CD14-positive monocyte (primary cell): ENCODE measurements at regions not wholly inside any gene's neighbourhood (a gene's known extent, or its start where the extent isn't known, plus 50 kb on each side); places are given as distances from the start of the nearest gene placed in this dataset.

Experiments
- DNase-seq, 3 donors: peaks; one replicate each; pipeline ENCODE4 v3.0.0-alpha.2; 2011 to 2022
- H2AFZ ChIP-seq: 2 replicates; pipeline ENCODE4 v1.6.0; 2012; ENCODE audit warnings: mild to moderate bottlenecking, low read depth, low read length, inconsistent platforms; ENCODE audit not compliant: insufficient read depth, poor library complexity, severe bottlenecking
- H3K27ac ChIP-seq, 2 donors: 1 replicate in 1 of 2; 2 replicates in 1 of 2; pipeline ENCODE4 v1.5.1; 2012 to 2013; ENCODE audit warnings: low read length in 2 of 2, control low read depth in 1 of 2, inconsistent platforms in 1 of 2, low read depth in 1 of 2, mild to moderate bottlenecking in 1 of 2
- H3K27me3 ChIP-seq, 2 donors: one replicate each; pipeline versions ENCODE4 v1.6.0 to v1.6.1; 2011 to 2013; ENCODE audit warnings: low read length in 2 of 2; ENCODE audit not compliant: control insufficient read depth in 2 of 2, insufficient read depth in 2 of 2
- H3K36me3 ChIP-seq, 2 donors: replicated peaks in 1 of 2; 1 replicate in 1 of 2; 2 replicates in 1 of 2; pipeline versions ENCODE4 v1.5.1 to v1.6.1; 2012 to 2013; ENCODE audit warnings: low read length in 2 of 2, control low read depth in 1 of 2, inconsistent platforms in 1 of 2, mild to moderate bottlenecking in 1 of 2; ENCODE audit not compliant: insufficient read depth in 2 of 2, control insufficient read depth in 1 of 2
- H3K4me1 ChIP-seq, 2 donors: 1 replicate in 1 of 2; 2 replicates in 1 of 2; pipeline versions ENCODE4 v1.5.1 to v1.6.1; 2012 to 2013; ENCODE audit warnings: low read length in 2 of 2, control low read depth in 1 of 2, inconsistent platforms in 1 of 2, mild to moderate bottlenecking in 1 of 2, moderate library complexity in 1 of 2; ENCODE audit not compliant: insufficient read depth in 2 of 2, control insufficient read depth in 1 of 2
- H3K4me2 ChIP-seq: replicated peaks from 2 replicates; pipeline ENCODE3; 2012; ENCODE audit warnings: low read length, moderate library complexity, mild to moderate bottlenecking; ENCODE audit not compliant: poor library complexity, severe bottlenecking; ENCODE audit errors: extremely low read depth
- H3K4me3 ChIP-seq, 3 experiments: fragments of 200-600 bp in 1 of 3; sonication (generic) in 1 of 3; replicated peaks in 1 of 3; 1 replicate in 2 of 3; 2 replicates in 1 of 3; pipeline ENCODE4 v1.5.1; 2011 to 2013; ENCODE audit warnings: low read length in 3 of 3, mild to moderate bottlenecking in 3 of 3, control low read depth in 2 of 3, low read depth in 2 of 3, inconsistent platforms in 1 of 3, moderate library complexity in 1 of 3
- H3K79me2 ChIP-seq: 2 replicates; pipeline ENCODE4 v1.6.0; 2012; ENCODE audit warnings: mild to moderate bottlenecking, control low read depth, inconsistent platforms, low read length, moderate library complexity; ENCODE audit not compliant: insufficient read depth
- H3K9ac ChIP-seq: 2 replicates; pipeline ENCODE4 v1.6.0; 2017; ENCODE audit warnings: low read length, mild to moderate bottlenecking; ENCODE audit not compliant: insufficient read depth, poor library complexity, severe bottlenecking
- H3K9me3 ChIP-seq, 2 donors: replicated peaks in 1 of 2; 1 replicate in 1 of 2; 2 replicates in 1 of 2; pipeline versions ENCODE4 v1.5.1 to v1.6.1; 2012 to 2013; ENCODE audit warnings: low read length in 2 of 2, control low read depth in 1 of 2; ENCODE audit not compliant: control insufficient read depth in 1 of 2, insufficient read depth in 1 of 2
- H4K20me1 ChIP-seq: 2 replicates; pipeline ENCODE4 v1.6.0; 2012; ENCODE audit warnings: mild to moderate bottlenecking, low read length, control low read depth, moderate library complexity; ENCODE audit not compliant: insufficient read depth
- H3K27ac Mint-ChIP-seq, 7 donors: one replicate each; pipeline ENCODE4 v1.8.0; 2020; ENCODE audit warnings: mild to moderate bottlenecking in 7 of 7, mixed read lengths in 7 of 7, moderate library complexity in 6 of 7, inconsistent platforms in 2 of 7
- H3K27me3 Mint-ChIP-seq, 3 donors: one replicate each; pipeline ENCODE4 v1.8.0; 2021 to 2022; ENCODE audit warnings: low read depth in 3 of 3, mild to moderate bottlenecking in 3 of 3, mixed read lengths in 3 of 3, moderate library complexity in 3 of 3, inconsistent platforms in 1 of 3
- H3K36me3 Mint-ChIP-seq, 2 donors: one replicate each; pipeline ENCODE4 v1.8.0; 2020; ENCODE audit warnings: mixed read lengths in 2 of 2, inconsistent platforms in 1 of 2, mild to moderate bottlenecking in 1 of 2
- H3K4me1 Mint-ChIP-seq: one replicate; pipeline ENCODE4 v1.8.0; 2020; ENCODE audit warnings: mild to moderate bottlenecking, mixed read lengths
- H3K4me3 Mint-ChIP-seq, 2 donors: one replicate each; pipeline ENCODE4 v1.8.0; 2020; ENCODE audit warnings: mild to moderate bottlenecking in 2 of 2, mixed read lengths in 2 of 2, moderate library complexity in 1 of 2
- H3K9me3 Mint-ChIP-seq, 7 donors: one replicate each; pipeline ENCODE4 v1.8.0; 2020 to 2022; ENCODE audit warnings: mixed read lengths in 7 of 7, mild to moderate bottlenecking in 6 of 7, moderate library complexity in 6 of 7, inconsistent platforms in 2 of 7
- WGBS: methylation state at CpG from one replicate; pipeline ENCODE4 v1.1.5; 2013; ENCODE audit warnings: missing lambda C conversion rate; ENCODE audit not compliant: insufficient coverage; 5-methylcytosine and 5-hydroxymethylcytosine counted together
- intact Hi-C, 2 donors: fragments of 100-400 bp; cut with micrococcal nuclease; formaldehyde crosslinking; loops; one replicate each; pipeline versions ENCODE4 v1.15.0 to v1.15.1; 2023
- TF ChIP-seq, protein P1 (sequence below): fragments of 200-600 bp; IDR thresholded peaks from one replicate; pipeline ENCODE4 v1.8.0; 2022; ENCODE audit warnings: antibody characterized with exemption, mild to moderate bottlenecking

DNA sequence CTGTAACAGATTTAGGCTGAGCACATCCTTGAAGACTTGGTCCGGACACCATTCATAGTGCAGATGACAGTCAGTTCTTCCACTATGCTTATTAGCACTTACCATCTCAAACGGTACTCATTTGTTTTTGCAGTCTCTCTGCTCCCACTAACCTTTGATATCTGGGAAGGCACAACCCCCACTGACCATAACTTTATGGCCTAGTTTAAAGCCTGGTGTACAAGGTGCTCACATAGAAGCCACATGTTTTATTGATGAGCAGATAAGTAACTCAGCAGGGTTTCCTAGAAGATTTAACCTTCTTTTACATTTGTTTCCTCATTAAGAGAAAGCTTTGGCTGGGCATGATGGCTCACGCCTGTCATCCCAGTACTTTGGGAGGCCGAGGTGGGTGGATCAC is 119.3 kb upstream of the MAGI3 start:
- Histone ChIP-seq H3K9me3 (no peaks in the 10 kb centered on the region), H4K20me1 (no peaks in the 10 kb centered on the region), H3K4me1 (no peaks in the 10 kb centered on the region), H3K9ac (no peak overlapping the region), H3K36me3 (no peaks in the 10 kb centered on the region), H3K4me2 (no peak overlapping the region), H3K79me2 (no peaks in the 10 kb centered on the region), H3K27me3 (no peaks in the 10 kb centered on the region), H3K27ac (no peak overlapping the region), H2AFZ (no peak overlapping the region), H3K4me3 (no peak overlapping the region)
- H3K27ac Mint-ChIP-seq: no peak overlapping the region
- peaks cover 5 to 16% (median 8%) of the 10 kb centered on the region in 3 donors for H3K27me3 Mint-ChIP-seq
- H3K9me3 Mint-ChIP-seq: peaks cover 0 to 2% (median 0%) of the 10 kb centered on the region in 7 donors
- DNase-seq: no peak
- WGBS: 100% methylated on average over 1 of the region's 4 CpGs
- intact Hi-C loops: no loop called here
- no peaks in the 10 kb centered on the region for H3K4me1 Mint-ChIP-seq
- no peak overlapping the region for H3K4me3 Mint-ChIP-seq
- no peaks in the 10 kb centered on the region for H3K36me3 Mint-ChIP-seq
- TF ChIP-seq, protein P1, sequence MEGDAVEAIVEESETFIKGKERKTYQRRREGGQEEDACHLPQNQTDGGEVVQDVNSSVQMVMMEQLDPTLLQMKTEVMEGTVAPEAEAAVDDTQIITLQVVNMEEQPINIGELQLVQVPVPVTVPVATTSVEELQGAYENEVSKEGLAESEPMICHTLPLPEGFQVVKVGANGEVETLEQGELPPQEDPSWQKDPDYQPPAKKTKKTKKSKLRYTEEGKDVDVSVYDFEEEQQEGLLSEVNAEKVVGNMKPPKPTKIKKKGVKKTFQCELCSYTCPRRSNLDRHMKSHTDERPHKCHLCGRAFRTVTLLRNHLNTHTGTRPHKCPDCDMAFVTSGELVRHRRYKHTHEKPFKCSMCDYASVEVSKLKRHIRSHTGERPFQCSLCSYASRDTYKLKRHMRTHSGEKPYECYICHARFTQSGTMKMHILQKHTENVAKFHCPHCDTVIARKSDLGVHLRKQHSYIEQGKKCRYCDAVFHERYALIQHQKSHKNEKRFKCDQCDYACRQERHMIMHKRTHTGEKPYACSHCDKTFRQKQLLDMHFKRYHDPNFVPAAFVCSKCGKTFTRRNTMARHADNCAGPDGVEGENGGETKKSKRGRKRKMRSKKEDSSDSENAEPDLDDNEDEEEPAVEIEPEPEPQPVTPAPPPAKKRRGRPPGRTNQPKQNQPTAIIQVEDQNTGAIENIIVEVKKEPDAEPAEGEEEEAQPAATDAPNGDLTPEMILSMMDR: no peak

DNA sequence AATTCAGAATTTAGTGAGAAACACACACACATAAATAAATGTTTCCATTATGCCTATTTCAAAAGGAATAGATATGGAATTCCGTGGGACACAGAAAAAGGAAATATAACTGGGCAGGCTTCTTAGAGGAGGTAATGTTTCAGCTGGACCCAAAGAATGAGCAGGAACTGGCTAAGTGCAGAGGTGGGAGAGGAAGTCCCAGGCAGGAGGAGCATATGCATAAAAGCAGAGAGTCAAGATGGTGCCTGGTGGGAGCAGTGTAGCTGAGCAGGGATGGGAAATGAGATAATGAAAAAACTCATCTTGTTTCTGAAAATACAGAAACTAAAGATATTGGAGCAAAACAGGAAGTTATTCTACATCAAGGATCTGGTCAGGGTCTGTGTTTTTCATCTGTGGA is 115.2 kb upstream of the MAGI3 start:
- TF ChIP-seq, protein P1: no peak
- H3K4me2 ChIP-seq: no peak overlapping the region
- no peak overlapping the region for H3K27ac ChIP-seq
- intact Hi-C loops: no loop called here
- Mint-ChIP-seq H3K27me3 (peaks cover 11 to 19% (median 12%) of the 10 kb centered on the region in 3 donors), H3K27ac (no peak overlapping the region), H3K9me3 (peaks cover 0 to 8% (median 0%) of the 10 kb centered on the region in 7 donors), H3K4me3 (no peak overlapping the region), H3K36me3 (no peaks in the 10 kb centered on the region), H3K4me1 (no peaks in the 10 kb centered on the region)
- no peak overlapping the region for H3K9ac ChIP-seq
- no peaks in the 10 kb centered on the region for H4K20me1 ChIP-seq
- no peak for DNase-seq
- H3K4me3 ChIP-seq: no peak overlapping the region
- H3K4me1 ChIP-seq: no peaks in the 10 kb centered on the region
- H3K9me3 ChIP-seq: no peaks in the 10 kb centered on the region
- no peak overlapping the region for H2AFZ ChIP-seq
- WGBS: no CpG with 5 or more reads among the region's 1 CpG
- H3K79me2 ChIP-seq: no peaks in the 10 kb centered on the region
- no peaks in the 10 kb centered on the region for H3K36me3 ChIP-seq
- no peaks in the 10 kb centered on the region for H3K27me3 ChIP-seq
